ENCODE measurements at regions not wholly inside any gene's neighbourhood (a gene's known extent, or its start where the extent isn't known, plus 50 kb on each side); places are given as distances from the start of the nearest gene placed in this dataset.

DNA sequence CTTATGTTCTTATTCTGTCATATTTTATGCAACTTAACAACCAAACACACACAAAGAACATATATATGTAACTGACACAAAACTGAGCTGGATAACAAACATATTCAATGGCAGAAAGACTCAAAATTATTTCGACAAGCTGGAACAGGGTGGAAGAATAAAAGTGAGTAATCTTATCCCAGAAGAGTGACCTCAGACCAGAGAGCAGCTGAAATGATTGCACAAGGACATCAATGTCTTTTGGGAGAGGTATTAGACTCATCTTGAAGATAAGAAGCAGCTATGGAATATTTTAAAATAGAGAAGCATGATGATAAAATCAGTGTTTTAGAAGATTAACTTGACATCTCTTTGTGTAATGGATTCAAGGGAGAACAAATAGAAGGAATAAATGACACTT lies 191.6 kb upstream of the PRDM1 start:
- no peaks in the 10 kb centered on the region for H3K27me3 ChIP-seq
- no peaks in the 10 kb centered on the region for H3K4me1 ChIP-seq
- DNase-seq (ENCODE audit: low spot score) = no peak
- H3K36me3 ChIP-seq = no peaks in the 10 kb centered on the region
- H3K4me3 ChIP-seq = no peak overlapping the region
- TF ChIP-seq, protein P1, sequence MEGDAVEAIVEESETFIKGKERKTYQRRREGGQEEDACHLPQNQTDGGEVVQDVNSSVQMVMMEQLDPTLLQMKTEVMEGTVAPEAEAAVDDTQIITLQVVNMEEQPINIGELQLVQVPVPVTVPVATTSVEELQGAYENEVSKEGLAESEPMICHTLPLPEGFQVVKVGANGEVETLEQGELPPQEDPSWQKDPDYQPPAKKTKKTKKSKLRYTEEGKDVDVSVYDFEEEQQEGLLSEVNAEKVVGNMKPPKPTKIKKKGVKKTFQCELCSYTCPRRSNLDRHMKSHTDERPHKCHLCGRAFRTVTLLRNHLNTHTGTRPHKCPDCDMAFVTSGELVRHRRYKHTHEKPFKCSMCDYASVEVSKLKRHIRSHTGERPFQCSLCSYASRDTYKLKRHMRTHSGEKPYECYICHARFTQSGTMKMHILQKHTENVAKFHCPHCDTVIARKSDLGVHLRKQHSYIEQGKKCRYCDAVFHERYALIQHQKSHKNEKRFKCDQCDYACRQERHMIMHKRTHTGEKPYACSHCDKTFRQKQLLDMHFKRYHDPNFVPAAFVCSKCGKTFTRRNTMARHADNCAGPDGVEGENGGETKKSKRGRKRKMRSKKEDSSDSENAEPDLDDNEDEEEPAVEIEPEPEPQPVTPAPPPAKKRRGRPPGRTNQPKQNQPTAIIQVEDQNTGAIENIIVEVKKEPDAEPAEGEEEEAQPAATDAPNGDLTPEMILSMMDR (IDR thresholded peaks at IDR 0.05) = no peak
- no peak overlapping the region for H3K27ac ChIP-seq
- peaks cover 0 to 10% of the 10 kb centered on the region in 2 donors for H3K9me3 ChIP-seq

DNA sequence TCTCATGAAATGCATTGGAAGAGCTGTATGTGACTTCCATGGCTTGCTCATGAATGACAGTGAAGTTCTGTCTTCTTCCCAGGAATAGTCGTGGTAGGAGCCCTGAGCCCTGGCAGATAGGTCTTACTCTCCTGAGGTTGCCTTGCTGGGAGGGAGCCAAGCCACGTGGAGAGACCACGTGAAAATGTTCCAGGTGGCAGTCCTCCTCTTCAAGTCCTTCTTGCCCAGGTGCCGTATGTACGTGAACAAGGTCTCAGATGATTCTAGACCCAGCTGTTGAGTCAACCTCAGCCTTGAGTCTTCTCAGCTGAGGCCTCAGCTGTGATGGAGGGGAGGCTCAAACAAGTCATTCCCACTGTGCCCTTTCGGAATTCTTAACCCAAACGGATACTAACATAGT lies 192.4 kb upstream of the PRDM1 start:
- Histone ChIP-seq H3K27ac (no peak overlapping the region), H3K9me3 (peaks cover 0 to 17% of the 10 kb centered on the region in 2 donors), H3K27me3 (no peaks in the 10 kb centered on the region), H3K4me3 (no peak overlapping the region), H3K36me3 (no peaks in the 10 kb centered on the region), H3K4me1 (no peaks in the 10 kb centered on the region)
- no peak for DNase-seq (ENCODE audit: low spot score)
- TF ChIP-seq, protein P1 (IDR thresholded peaks at IDR 0.05) = no peak

DNA sequence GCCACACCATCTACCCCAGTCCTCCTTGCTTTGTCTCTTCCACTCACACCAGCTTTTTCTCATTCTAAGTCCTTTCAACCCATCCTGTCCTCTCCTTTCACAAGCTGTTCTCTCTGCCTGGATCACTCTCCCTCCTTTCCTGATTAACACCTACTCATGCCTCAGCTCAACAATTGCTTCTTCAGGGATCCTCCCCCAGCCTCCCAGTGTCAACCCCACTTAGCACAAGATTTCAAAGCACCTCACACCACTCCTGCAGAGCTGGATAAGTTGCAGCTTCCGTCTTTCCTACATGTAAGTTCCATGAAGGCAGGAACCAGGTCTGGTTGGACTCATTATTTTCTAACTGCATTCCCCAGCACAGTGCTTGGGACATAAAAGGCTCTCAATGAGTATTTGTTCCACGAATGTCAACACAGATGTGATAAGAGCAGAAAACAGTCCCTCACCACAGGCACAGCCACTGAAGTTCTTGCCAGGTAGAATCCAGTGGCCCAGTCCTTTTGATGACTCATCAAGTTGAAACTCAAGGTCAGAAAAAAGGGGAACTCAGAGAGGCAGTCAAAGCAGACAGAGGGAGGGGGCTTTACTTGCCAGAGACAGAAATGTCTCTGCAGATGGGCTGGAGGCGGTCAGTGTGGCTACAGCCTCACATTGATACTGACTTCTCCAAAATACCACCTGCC lies 193.4 kb upstream of the PRDM1 start:
- no peak for DNase-seq (ENCODE audit: low spot score)
- no peaks in the 10 kb centered on the region for H3K4me1 ChIP-seq
- H3K4me3 ChIP-seq = no peak overlapping the region
- no peaks in the 10 kb centered on the region for H3K36me3 ChIP-seq
- no peaks in the 10 kb centered on the region for H3K27me3 ChIP-seq
- TF ChIP-seq, protein P1 (IDR thresholded peaks at IDR 0.05) = no peak
- H3K9me3 ChIP-seq = peaks cover 0 to 17% of the 10 kb centered on the region in 2 donors
- no peak overlapping the region for H3K27ac ChIP-seq

DNA sequence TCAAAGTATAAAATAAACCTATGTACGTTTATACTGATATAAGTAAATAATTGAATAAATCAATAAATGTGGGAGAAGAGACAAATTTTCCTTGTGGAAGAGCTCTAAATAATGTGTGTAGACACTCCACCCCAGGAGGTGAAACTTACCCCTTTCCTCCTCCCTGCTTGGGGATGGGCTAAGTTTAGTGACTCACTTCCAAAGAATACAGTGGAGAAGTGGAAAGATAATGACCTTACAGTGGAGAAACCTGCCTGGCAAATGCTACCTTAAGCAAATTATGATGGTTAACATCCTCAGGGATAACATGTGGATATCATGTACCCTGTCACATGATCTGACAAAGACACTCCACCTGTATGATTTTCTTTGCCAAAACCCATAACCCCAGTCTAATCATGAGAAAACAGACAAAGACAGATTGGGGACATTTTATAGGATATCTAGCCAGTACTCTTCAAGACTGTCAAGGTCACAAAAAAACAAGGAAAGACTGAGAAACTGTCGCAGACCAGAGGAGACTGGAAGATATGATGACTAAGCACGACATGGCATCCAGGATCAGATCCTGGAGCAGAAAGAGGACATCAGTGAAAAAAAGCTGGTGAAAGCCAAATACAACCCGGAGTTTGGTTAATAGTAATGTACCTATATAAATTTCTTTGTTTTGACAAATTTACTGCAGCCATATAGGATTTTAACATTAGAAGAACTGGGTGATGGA lies 195.5 kb upstream of the PRDM1 start:
- Histone ChIP-seq H3K4me3 (no peak overlapping the region), H3K27me3 (no peaks in the 10 kb centered on the region), H3K27ac (no peak overlapping the region), H3K9me3 (peaks cover 0 to 17% of the 10 kb centered on the region in 2 donors), H3K4me1 (no peaks in the 10 kb centered on the region), H3K36me3 (no peaks in the 10 kb centered on the region)
- TF ChIP-seq, protein P1 (IDR thresholded peaks at IDR 0.05) = no peak
- DNase-seq (ENCODE audit: low spot score) = no peak

DNA sequence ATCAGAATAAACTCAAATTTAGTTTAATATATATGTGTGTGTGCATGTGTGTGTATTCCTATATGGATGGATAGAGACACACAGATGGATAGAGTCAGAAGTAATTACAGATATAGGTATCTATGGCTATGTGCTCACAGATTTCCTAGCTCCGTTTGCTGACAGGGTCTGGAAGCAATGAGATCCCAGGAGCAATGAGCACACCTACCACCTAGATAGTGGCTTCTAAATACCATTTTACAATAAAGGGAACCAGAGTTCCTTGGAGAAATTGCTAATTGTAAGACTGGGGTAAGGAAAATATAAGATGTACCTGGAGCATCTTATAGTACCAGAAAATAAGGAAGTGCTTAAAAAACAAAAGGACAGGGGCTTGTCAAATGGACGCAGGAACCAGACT lies 196.2 kb upstream of the PRDM1 start:
- H3K4me1 ChIP-seq = no peaks in the 10 kb centered on the region
- H3K27ac ChIP-seq = no peak overlapping the region
- no peaks in the 10 kb centered on the region for H3K27me3 ChIP-seq
- DNase-seq (ENCODE audit: low spot score) = no peak
- no peaks in the 10 kb centered on the region for H3K36me3 ChIP-seq
- no peak overlapping the region for H3K4me3 ChIP-seq
- TF ChIP-seq, protein P1 (IDR thresholded peaks at IDR 0.05) = no peak
- peaks cover 0 to 17% of the 10 kb centered on the region in 2 donors for H3K9me3 ChIP-seq
